CD4-positive, alpha-beta T cell (primary cell): ENCODE measurements at regions not wholly inside any gene's neighbourhood (a gene's known extent, or its start where the extent isn't known, plus 50 kb on each side); places are given as distances from the start of the nearest gene placed in this dataset.

Source experiments
- ATAC-seq: fragments of 200-7000 bp; cut with Tn5 transposase; one replicate; pipeline ENCODE4 v1.10.0; 2022; ENCODE audit warnings: mild to moderate bottlenecking; ENCODE audit not compliant: poor library complexity
- CTCF ChIA-PET: fragments of 350-600 bp; sonication (Branson Sonifier 250); formaldehyde crosslinking; loops from one replicate; lab custom pipeline; 2021; ENCODE audit warnings: antibody characterized with exemption, inconsistent platforms; lab: Charles Lee
- POLR2A ChIA-PET: fragments of 350-600 bp; sonication (Branson Sonifier 250); formaldehyde crosslinking; loops from one replicate; lab custom pipeline; 2021; ENCODE audit warnings: antibody characterized with exemption, inconsistent platforms; lab: Charles Lee
- DNase-seq, 14 experiments: peaks; one replicate each; pipeline ENCODE4 v3.0.0-alpha.2; 2013 to 2020; ENCODE audit warnings: mixed read lengths in 2 of 14
- H3K27ac ChIP-seq, 2 donors: one replicate each; pipeline versions ENCODE4 v1.5.1 to v1.7.0; 2013; ENCODE audit warnings: low read length in 2 of 2, low read depth in 1 of 2, mild to moderate bottlenecking in 1 of 2
- H3K27me3 ChIP-seq, 2 experiments: 1 replicate in 1 of 2; 2 replicates in 1 of 2; pipeline versions ENCODE4 v1.6.1 to v1.7.0; 2013; ENCODE audit warnings: low read length in 2 of 2, control low read depth in 1 of 2, mild to moderate bottlenecking in 1 of 2, moderate library complexity in 1 of 2; ENCODE audit not compliant: insufficient read depth in 2 of 2, control insufficient read depth in 1 of 2
- H3K36me3 ChIP-seq: one replicate; pipeline ENCODE4 v1.6.1; 2013; ENCODE audit warnings: low read length, control low read depth; ENCODE audit not compliant: insufficient read depth
- H3K4me1 ChIP-seq: one replicate; pipeline ENCODE4 v1.6.1; 2013; ENCODE audit warnings: low read length, control low read depth; ENCODE audit not compliant: insufficient read depth
- H3K4me3 ChIP-seq: one replicate; pipeline ENCODE4 v1.5.1; 2013; ENCODE audit warnings: mild to moderate bottlenecking, low read length, moderate library complexity
- H3K9me3 ChIP-seq, 2 experiments: 1 replicate in 1 of 2; 2 replicates in 1 of 2; pipeline versions ENCODE4 v1.6.1 to v1.7.0; 2013; ENCODE audit warnings: low read length in 2 of 2, mild to moderate bottlenecking in 2 of 2, control low read depth in 1 of 2, moderate library complexity in 1 of 2; ENCODE audit not compliant: control insufficient read depth in 1 of 2, insufficient read depth in 1 of 2
- H3K27ac Mint-ChIP-seq: one replicate; pipeline ENCODE4 v1.8.0; 2020; ENCODE audit warnings: mixed read lengths
- H3K27me3 Mint-ChIP-seq: one replicate; pipeline ENCODE4 v1.8.0; 2021; ENCODE audit warnings: mixed read lengths
- H3K36me3 Mint-ChIP-seq: one replicate; pipeline ENCODE4 v1.8.0; 2021; ENCODE audit warnings: low read depth, mixed read lengths
- H3K4me1 Mint-ChIP-seq: one replicate; pipeline ENCODE4 v1.8.0; 2021; ENCODE audit warnings: low read depth, mixed read lengths
- H3K4me3 Mint-ChIP-seq: one replicate; pipeline ENCODE4 v1.8.0; 2020; ENCODE audit warnings: mild to moderate bottlenecking, mixed read lengths
- H3K9me3 Mint-ChIP-seq: one replicate; pipeline ENCODE4 v1.8.0; 2020; ENCODE audit warnings: mixed read lengths
- CTCF ChIP-seq: fragments of 200-600 bp; IDR thresholded peaks from one replicate; pipeline ENCODE4 v1.8.0; 2022; ENCODE audit warnings: antibody characterized with exemption, mild to moderate bottlenecking
- intact Hi-C, 2 experiments: fragments of 100-400 bp; cut with DNase I in 1 of 2; cut with micrococcal nuclease in 1 of 2; formaldehyde crosslinking; loops; one replicate each; pipeline versions ENCODE4 v1.15.1 to v1.9.0; 2023 to 2025; cut with DNase I, micrococcal nuclease

GRCh38 chr18:49698525-49699025 is 114.8 kb downstream of the ACAA2 start:
- H3K27ac Mint-ChIP-seq: no peak overlapping the region
- POLR2A ChIA-PET: interaction anchor here (0.7 kb wide), 1 partner anchor 12 kb away, joined by 3 read pairs; no protein-coding TSS in a partner anchor

GRCh38 chr18:49697757-49698524 is 115.4 kb downstream of the ACAA2 start:
- no peaks in the 10 kb centered on the region for H3K4me1 ChIP-seq
- DNase-seq (no peak), ATAC-seq (no peak)
- Mint-ChIP-seq H3K4me3 (no peak overlapping the region), H3K36me3 (no peaks in the 10 kb centered on the region), H3K9me3 (no peaks in the 10 kb centered on the region), H3K4me1 (no peaks in the 10 kb centered on the region), H3K27ac (no peak overlapping the region), H3K27me3 (no peaks in the 10 kb centered on the region)
- no peak overlapping the region for H3K4me3 ChIP-seq
- no peaks in the 10 kb centered on the region for H3K36me3 ChIP-seq
- no peak overlapping the region for H3K27ac ChIP-seq
- no peak for TF ChIP-seq CTCF
- CTCF ChIA-PET: no interaction called here
- POLR2A ChIA-PET: interaction anchor here (0.7 kb wide), 1 partner anchor 12 kb away, joined by 3 read pairs; no protein-coding TSS in a partner anchor
- no peaks in the 10 kb centered on the region for H3K27me3 ChIP-seq
- H3K9me3 ChIP-seq: no peaks in the 10 kb centered on the region
- intact Hi-C loops: no loop called here

More at GRCh38 chr18:49698525-49699025, 114.8 kb downstream of the ACAA2 start:
- Mint-ChIP-seq H3K4me3 (no peak overlapping the region), H3K27me3 (no peaks in the 10 kb centered on the region), H3K36me3 (no peaks in the 10 kb centered on the region), H3K9me3 (no peaks in the 10 kb centered on the region), H3K4me1 (no peaks in the 10 kb centered on the region)
- Histone ChIP-seq H3K9me3 (no peaks in the 10 kb centered on the region), H3K27me3 (no peaks in the 10 kb centered on the region), H3K4me3 (no peak overlapping the region), H3K27ac (no peak overlapping the region), H3K36me3 (no peaks in the 10 kb centered on the region), H3K4me1 (no peaks in the 10 kb centered on the region)
- no peak for DNase-seq
- CTCF ChIA-PET: no interaction called here
- intact Hi-C loops: no loop called here
- ATAC-seq: no peak
- TF ChIP-seq CTCF: no peak

GRCh38 chr18:49697049-49697448 is 116.3 kb downstream of the ACAA2 start:
- H3K36me3 ChIP-seq: no peaks in the 10 kb centered on the region
- H3K27ac ChIP-seq: no peak overlapping the region
- H3K4me1 ChIP-seq: no peaks in the 10 kb centered on the region
- no peak for TF ChIP-seq CTCF
- POLR2A ChIA-PET: no interaction called here
- CTCF ChIA-PET: no interaction called here
- H3K4me3 Mint-ChIP-seq: no peak overlapping the region
- no peak overlapping the region for H3K4me3 ChIP-seq
- no peak overlapping the region for H3K27ac Mint-ChIP-seq
- no peak for DNase-seq
- no peak for ATAC-seq
- no peaks in the 10 kb centered on the region for H3K4me1 Mint-ChIP-seq
- intact Hi-C loops: no loop called here
- H3K9me3 Mint-ChIP-seq: no peaks in the 10 kb centered on the region
- H3K27me3 ChIP-seq: no peaks in the 10 kb centered on the region
- no peaks in the 10 kb centered on the region for H3K36me3 Mint-ChIP-seq
- no peaks in the 10 kb centered on the region for H3K27me3 Mint-ChIP-seq
- no peaks in the 10 kb centered on the region for H3K9me3 ChIP-seq
